ENCODE measurements at regions not wholly inside any gene's neighbourhood (a gene's known extent, or its start where the extent isn't known, plus 50 kb on each side); places are given as distances from the start of the nearest gene placed in this dataset.

DNA sequence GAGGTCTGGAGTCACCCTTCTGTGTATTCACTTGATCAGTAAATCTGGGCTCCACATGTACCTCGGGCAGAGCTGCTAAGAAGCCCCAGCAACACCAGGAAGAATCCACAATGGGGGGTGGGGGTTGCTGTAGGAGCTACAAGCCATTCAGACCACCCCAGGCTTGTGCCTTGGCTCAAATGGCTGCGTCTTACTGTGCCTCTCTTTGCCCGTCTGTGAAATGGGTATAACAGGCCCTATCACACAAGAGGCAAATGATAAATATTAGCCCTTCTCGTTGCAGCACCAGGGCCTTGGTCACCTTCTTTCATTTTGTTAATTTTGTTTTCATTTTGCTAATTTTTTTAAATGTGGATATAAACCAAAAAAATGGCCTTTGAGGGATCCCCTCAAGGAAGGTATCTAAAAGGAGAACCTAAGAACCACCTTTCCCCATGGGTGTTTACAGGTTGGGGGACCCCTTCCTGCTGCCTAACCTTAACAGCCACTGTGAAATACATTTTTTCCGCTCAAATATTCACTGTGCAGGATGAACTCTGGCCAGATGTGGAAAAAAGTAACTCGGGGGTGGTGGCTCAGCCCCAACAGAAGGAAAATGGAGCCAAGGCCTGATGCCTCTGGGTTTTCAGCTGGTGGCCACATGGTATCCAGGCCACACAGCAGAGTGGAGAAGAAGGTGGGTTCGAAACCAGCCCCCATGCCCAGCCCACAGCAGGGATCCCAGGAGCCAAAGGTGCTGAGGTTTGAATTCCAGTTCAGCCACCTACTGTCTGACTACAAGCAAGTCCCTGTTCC lies 284.0 kb downstream of the MN1 start:
- TF ChIP-seq, protein P1, sequence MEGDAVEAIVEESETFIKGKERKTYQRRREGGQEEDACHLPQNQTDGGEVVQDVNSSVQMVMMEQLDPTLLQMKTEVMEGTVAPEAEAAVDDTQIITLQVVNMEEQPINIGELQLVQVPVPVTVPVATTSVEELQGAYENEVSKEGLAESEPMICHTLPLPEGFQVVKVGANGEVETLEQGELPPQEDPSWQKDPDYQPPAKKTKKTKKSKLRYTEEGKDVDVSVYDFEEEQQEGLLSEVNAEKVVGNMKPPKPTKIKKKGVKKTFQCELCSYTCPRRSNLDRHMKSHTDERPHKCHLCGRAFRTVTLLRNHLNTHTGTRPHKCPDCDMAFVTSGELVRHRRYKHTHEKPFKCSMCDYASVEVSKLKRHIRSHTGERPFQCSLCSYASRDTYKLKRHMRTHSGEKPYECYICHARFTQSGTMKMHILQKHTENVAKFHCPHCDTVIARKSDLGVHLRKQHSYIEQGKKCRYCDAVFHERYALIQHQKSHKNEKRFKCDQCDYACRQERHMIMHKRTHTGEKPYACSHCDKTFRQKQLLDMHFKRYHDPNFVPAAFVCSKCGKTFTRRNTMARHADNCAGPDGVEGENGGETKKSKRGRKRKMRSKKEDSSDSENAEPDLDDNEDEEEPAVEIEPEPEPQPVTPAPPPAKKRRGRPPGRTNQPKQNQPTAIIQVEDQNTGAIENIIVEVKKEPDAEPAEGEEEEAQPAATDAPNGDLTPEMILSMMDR (IDR thresholded peaks at IDR 0.05), result no peak
- TF ChIP-seq EZH2 (IDR thresholded peaks at IDR 0.05; ENCODE audit: borderline replicate concordance, insufficient read depth, low read depth, low read length, poor library complexity, severe bottlenecking), result no peak
